Astrocyte (in vitro differentiated cells and primary cell): ENCODE measurements at regions not wholly inside any gene's neighbourhood (a gene's known extent, or its start where the extent isn't known, plus 50 kb on each side); places are given as distances from the start of the nearest gene placed in this dataset.

Experiments
- DNase-seq: peaks from one replicate; pipeline ENCODE4 v3.0.0-alpha.2; 2010; ENCODE audit warnings: low read depth
- FAIRE-seq: peaks from 2 replicates; lab custom pipeline; 2011; peaks lifted over from hg19 to GRCh38; lab: Jason Lieb, UNC
- H2AFZ ChIP-seq: 2 replicates; pipeline ENCODE4 v1.6.0; 2012; ENCODE audit warnings: low read depth, low read length, inconsistent platforms
- H3K27ac ChIP-seq: 2 replicates; pipeline ENCODE4 v1.5.1; 2011; ENCODE audit warnings: low read depth, low read length, inconsistent platforms
- H3K27me3 ChIP-seq: 2 replicates; pipeline ENCODE4 v1.6.0; 2011; ENCODE audit warnings: low read length, inconsistent platforms; ENCODE audit not compliant: insufficient read depth
- H3K36me3 ChIP-seq: 2 replicates; pipeline ENCODE4 v1.5.1; 2011; ENCODE audit warnings: low read length, inconsistent platforms; ENCODE audit not compliant: insufficient read depth
- H3K4me1 ChIP-seq: 2 replicates; pipeline ENCODE4 v1.5.1; 2011; ENCODE audit warnings: low read length, inconsistent platforms; ENCODE audit not compliant: insufficient read depth
- H3K4me2 ChIP-seq: 2 replicates; pipeline ENCODE4 v1.6.0; 2012; ENCODE audit warnings: low read length, inconsistent platforms
- H3K4me3 ChIP-seq: 2 replicates; pipeline ENCODE4 v1.5.1; 2011; ENCODE audit warnings: low read depth, mild to moderate bottlenecking, low read length, inconsistent platforms; ENCODE audit not compliant: insufficient read depth
- H3K79me2 ChIP-seq: 2 replicates; pipeline ENCODE4 v1.6.0; 2012; ENCODE audit warnings: mild to moderate bottlenecking, low read length, inconsistent platforms; ENCODE audit not compliant: insufficient read depth
- H3K9ac ChIP-seq: 2 replicates; pipeline ENCODE4 v1.6.0; 2012; ENCODE audit warnings: mild to moderate bottlenecking, low read length, inconsistent platforms
- H3K9me3 ChIP-seq: 2 replicates; pipeline ENCODE4 v1.5.1; 2012; ENCODE audit warnings: low read depth, mild to moderate bottlenecking, low read length, inconsistent platforms; ENCODE audit not compliant: insufficient read depth
- H4K20me1 ChIP-seq: 2 replicates; pipeline ENCODE4 v1.6.0; 2012; ENCODE audit warnings: low read length, inconsistent platforms; ENCODE audit not compliant: insufficient read depth
- H3K27ac Mint-ChIP-seq: one replicate; pipeline ENCODE4 v1.8.0; 2021; ENCODE audit warnings: mild to moderate bottlenecking, mixed read lengths; ENCODE audit not compliant: unreplicated experiment
- H3K27me3 Mint-ChIP-seq: one replicate; pipeline ENCODE4 v1.8.0; 2021; ENCODE audit warnings: low read depth, mixed read lengths; ENCODE audit not compliant: unreplicated experiment
- H3K36me3 Mint-ChIP-seq: one replicate; pipeline ENCODE4 v1.8.0; 2021; ENCODE audit warnings: low read depth, mixed read lengths; ENCODE audit not compliant: unreplicated experiment
- H3K4me1 Mint-ChIP-seq: one replicate; pipeline ENCODE4 v1.8.0; 2021; ENCODE audit warnings: low read depth, mixed read lengths; ENCODE audit not compliant: unreplicated experiment
- H3K4me3 Mint-ChIP-seq: one replicate; pipeline ENCODE4 v1.8.0; 2021; ENCODE audit warnings: mild to moderate bottlenecking, moderate library complexity, mixed read lengths; ENCODE audit not compliant: unreplicated experiment
- H3K9me3 Mint-ChIP-seq: one replicate; pipeline ENCODE4 v1.8.0; 2021; ENCODE audit warnings: mild to moderate bottlenecking, mixed read lengths; ENCODE audit not compliant: unreplicated experiment
- CTCF ChIP-seq: IDR thresholded peaks from 2 replicates; pipeline ENCODE4 v1.5.1; 2011; ENCODE audit warnings: low read depth, mild to moderate bottlenecking, inconsistent platforms, low read length, moderate library complexity; ENCODE audit not compliant: insufficient read depth
- EZH2 ChIP-seq: IDR thresholded peaks from 2 replicates; pipeline ENCODE4 v1.6.1; 2012; ENCODE audit warnings: mild to moderate bottlenecking, low read length, inconsistent platforms; ENCODE audit not compliant: insufficient read depth

- DNase-seq, result no peak
- H3K9me3 Mint-ChIP-seq, result peaks cover 4% of the 10 kb centered on the region
- Histone ChIP-seq H4K20me1 (no peaks in the 10 kb centered on the region), H3K4me1 (no peaks in the 10 kb centered on the region), H3K79me2 (no peaks in the 10 kb centered on the region), H3K27me3 (no peaks in the 10 kb centered on the region), H3K4me2 (no peak overlapping the region), H3K9ac (no peak overlapping the region), H3K4me3 (no peak overlapping the region), H3K27ac (no peak overlapping the region), H2AFZ (no peak overlapping the region), H3K36me3 (no peaks in the 10 kb centered on the region), H3K9me3 (peaks cover 6% of the 10 kb centered on the region)
- TF ChIP-seq CTCF (no peak), EZH2 (no peak)
- H3K27me3 Mint-ChIP-seq, result no peaks in the 10 kb centered on the region
- H3K4me3 Mint-ChIP-seq, result no peak overlapping the region
- no peaks in the 10 kb centered on the region for H3K36me3 Mint-ChIP-seq
- H3K27ac Mint-ChIP-seq, result no peak overlapping the region
- no peak for FAIRE-seq
- peaks cover 16% of the 10 kb centered on the region for H3K4me1 Mint-ChIP-seq
Observed at GRCh38 chr12:46535376-46535775, 162.8 kb upstream of the SLC38A2 start.

- TF ChIP-seq EZH2, result no peak
- TF ChIP-seq CTCF, result no peak
- no peaks in the 10 kb centered on the region for H3K36me3 Mint-ChIP-seq
- H3K4me1 ChIP-seq, result no peaks in the 10 kb centered on the region
- no peaks in the 10 kb centered on the region for H3K36me3 ChIP-seq
- DNase-seq (no peak), FAIRE-seq (no peak)
- H4K20me1 ChIP-seq, result no peaks in the 10 kb centered on the region
- H3K27me3 ChIP-seq, result no peaks in the 10 kb centered on the region
- peaks cover 4% of the 10 kb centered on the region for H3K9me3 Mint-ChIP-seq
- no peak overlapping the region for H3K9ac ChIP-seq
- no peak overlapping the region for H3K27ac ChIP-seq
- H3K27ac Mint-ChIP-seq, result no peak overlapping the region
- H3K4me3 Mint-ChIP-seq, result no peak overlapping the region
- peaks cover 6% of the 10 kb centered on the region for H3K9me3 ChIP-seq
- peaks cover 16% of the 10 kb centered on the region for H3K4me1 Mint-ChIP-seq
- no peak overlapping the region for H3K4me2 ChIP-seq
- H3K27me3 Mint-ChIP-seq, result no peaks in the 10 kb centered on the region
- no peak overlapping the region for H3K4me3 ChIP-seq
- no peaks in the 10 kb centered on the region for H3K79me2 ChIP-seq
- no peak overlapping the region for H2AFZ ChIP-seq
Observed at GRCh38 chr12:46534327-46534840, 161.8 kb upstream of the SLC38A2 start.

- Mint-ChIP-seq H3K4me1 (peaks cover 16% of the 10 kb centered on the region), H3K27me3 (no peaks in the 10 kb centered on the region), H3K36me3 (no peaks in the 10 kb centered on the region), H3K27ac (no peak overlapping the region), H3K4me3 (no peak overlapping the region), H3K9me3 (peaks cover 3% of the 10 kb centered on the region)
- Histone ChIP-seq H3K9ac (no peak overlapping the region), H3K36me3 (no peaks in the 10 kb centered on the region), H3K27me3 (no peaks in the 10 kb centered on the region), H3K4me1 (no peaks in the 10 kb centered on the region), H3K27ac (no peak overlapping the region), H3K4me3 (no peak overlapping the region), H3K4me2 (no peak overlapping the region), H3K9me3 (peaks cover 6% of the 10 kb centered on the region), H4K20me1 (no peaks in the 10 kb centered on the region), H2AFZ (no peak overlapping the region), H3K79me2 (no peaks in the 10 kb centered on the region)
- DNase-seq (no peak), FAIRE-seq (no peak)
- TF ChIP-seq EZH2 (no peak), CTCF (no peak)
Observed at GRCh38 chr12:46533723-46534122, 161.2 kb upstream of the SLC38A2 start.
